ENCODE measurements at regions not wholly inside any gene's neighbourhood (a gene's known extent, or its start where the extent isn't known, plus 50 kb on each side); places are given as distances from the start of the nearest gene placed in this dataset.

- Mint-ChIP-seq H3K4me3 (no peak overlapping the region), H3K27ac (no peak overlapping the region), H3K36me3 (ENCODE audit: low read depth) (peaks cover 3% of the 10 kb centered on the region), H3K9me3 (peaks cover 25% of the 10 kb centered on the region), H3K27me3 (ENCODE audit: insufficient read depth) (peaks cover 2% of the 10 kb centered on the region), H3K4me1 (ENCODE audit: low read depth) (no peaks in the 10 kb centered on the region)
- DNase-seq (ENCODE audit: low spot score) = no peak
- intact Hi-C loops (cut with micrococcal nuclease) = no loop called here
Measured at GRCh38 chrX:42920752-42921151, 142.8 kb upstream of the PPP1R2C start.

DNA sequence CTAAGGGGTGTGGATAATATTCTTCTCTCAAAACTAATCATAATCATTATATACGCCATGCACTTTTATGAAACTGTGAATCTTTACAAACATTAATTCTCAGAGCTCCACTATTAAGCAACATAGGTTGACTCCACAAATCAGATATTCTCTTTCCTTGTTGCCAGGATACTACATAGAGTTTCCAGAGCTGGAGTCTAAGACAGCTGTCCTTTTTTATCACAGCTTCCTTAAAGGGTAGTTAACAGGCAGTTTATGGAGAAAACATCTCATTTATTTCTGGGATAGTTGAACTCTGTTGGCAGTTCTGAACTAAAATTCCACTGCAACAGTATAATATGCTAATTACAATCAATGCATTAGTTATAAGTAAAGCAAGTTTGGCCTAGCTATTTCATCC is 152.1 kb upstream of the PPP1R2C start:
- peaks cover 2% of the 10 kb centered on the region for H3K36me3 Mint-ChIP-seq (ENCODE audit: low read depth)
- peaks cover 18% of the 10 kb centered on the region for H3K4me1 Mint-ChIP-seq (ENCODE audit: low read depth)
- no peaks in the 10 kb centered on the region for H3K27me3 Mint-ChIP-seq (ENCODE audit: insufficient read depth)
- H3K9me3 Mint-ChIP-seq = no peaks in the 10 kb centered on the region
- intact Hi-C loops (cut with micrococcal nuclease) = no loop called here
- no peak overlapping the region for H3K27ac Mint-ChIP-seq
- no peak for DNase-seq (ENCODE audit: low spot score)
- H3K4me3 Mint-ChIP-seq = no peak overlapping the region

DNA sequence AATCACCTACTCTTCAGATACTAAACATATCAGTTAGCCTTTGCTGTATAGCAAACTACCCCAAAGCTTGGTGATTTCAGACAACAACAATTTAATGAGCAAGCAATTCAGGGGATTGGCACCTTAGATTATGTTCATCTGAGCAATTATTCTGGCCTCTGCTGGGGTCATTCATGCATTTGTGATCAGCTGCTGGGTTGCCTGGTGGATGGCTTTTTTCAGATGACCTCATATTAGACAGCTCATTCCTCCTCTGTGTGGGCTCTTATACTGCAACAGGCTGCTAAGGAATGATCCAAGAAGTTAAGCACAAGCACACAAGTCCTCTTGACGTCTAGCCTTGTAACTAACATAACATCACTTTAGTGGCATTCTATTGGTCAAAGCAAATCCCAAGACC is 153.0 kb upstream of the PPP1R2C start:
- no peaks in the 10 kb centered on the region for H3K9me3 Mint-ChIP-seq
- peaks cover 18% of the 10 kb centered on the region for H3K4me1 Mint-ChIP-seq (ENCODE audit: low read depth)
- intact Hi-C loops (cut with micrococcal nuclease) = no loop called here
- H3K27me3 Mint-ChIP-seq (ENCODE audit: insufficient read depth) = no peaks in the 10 kb centered on the region
- H3K27ac Mint-ChIP-seq = no peak overlapping the region
- no peak for DNase-seq (ENCODE audit: low spot score)
- peaks cover 2% of the 10 kb centered on the region for H3K36me3 Mint-ChIP-seq (ENCODE audit: low read depth)
- H3K4me3 Mint-ChIP-seq = no peak overlapping the region

DNA sequence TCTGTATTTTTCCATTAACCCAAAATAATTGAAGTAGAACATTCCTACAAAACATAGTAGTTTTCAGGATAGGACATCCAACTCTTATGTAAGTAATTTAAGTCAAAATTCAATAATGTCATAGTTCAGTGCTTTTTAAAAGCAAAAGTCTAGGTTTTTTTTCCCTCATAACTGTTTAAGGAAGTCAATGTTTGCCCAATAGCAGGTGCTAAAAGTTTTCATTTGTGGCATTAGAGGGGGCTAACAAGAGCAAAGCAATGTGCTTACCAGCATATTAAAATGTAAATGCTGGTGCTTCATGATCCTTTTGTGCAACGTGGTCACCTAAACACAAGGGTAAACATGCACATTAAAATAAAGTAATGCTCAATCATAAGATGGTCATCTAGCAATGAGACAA is 155.2 kb upstream of the PPP1R2C start:
- Mint-ChIP-seq H3K9me3 (no peaks in the 10 kb centered on the region), H3K36me3 (ENCODE audit: low read depth) (peaks cover 2% of the 10 kb centered on the region), H3K27ac (no peak overlapping the region), H3K27me3 (ENCODE audit: insufficient read depth) (no peaks in the 10 kb centered on the region), H3K4me3 (no peak overlapping the region), H3K4me1 (ENCODE audit: low read depth) (peaks cover 18% of the 10 kb centered on the region)
- intact Hi-C loops (cut with micrococcal nuclease) = no loop called here
- DNase-seq (ENCODE audit: low spot score) = no peak

DNA sequence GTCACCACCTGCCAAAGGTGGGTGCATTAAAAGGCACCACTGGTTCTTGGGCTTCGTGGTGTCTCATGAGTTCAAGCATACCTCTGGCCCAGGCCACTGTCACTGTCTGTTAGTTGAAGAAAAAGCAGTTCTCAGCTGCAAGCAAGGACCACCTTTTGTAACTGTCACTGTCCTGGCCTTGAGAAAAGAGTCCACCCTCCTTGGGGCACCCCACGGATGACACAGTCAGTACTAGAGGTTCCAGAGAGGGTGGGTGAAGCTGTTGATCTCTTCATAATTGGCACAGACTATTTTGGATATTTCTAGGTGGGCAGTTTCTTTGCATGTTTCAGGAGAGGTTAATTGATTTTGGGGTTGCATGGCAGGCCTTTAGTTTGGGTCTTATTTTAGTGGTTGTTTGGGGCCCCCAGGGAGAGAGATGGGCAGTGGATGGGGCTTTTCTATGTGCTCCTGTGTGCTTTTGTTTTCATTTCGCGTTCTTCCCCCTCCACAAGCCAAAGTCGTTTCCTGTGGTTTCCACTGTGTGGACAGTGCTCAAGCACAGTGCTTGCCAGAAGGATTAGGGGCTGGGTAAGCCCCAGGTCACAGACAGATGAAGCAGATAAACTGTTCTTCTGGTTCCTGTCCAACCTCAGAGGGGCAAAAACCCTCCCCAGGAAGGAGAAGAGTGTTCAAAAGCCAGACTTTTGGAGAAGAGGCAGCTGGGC is 156.2 kb upstream of the PPP1R2C start:
- Mint-ChIP-seq H3K27me3 (ENCODE audit: insufficient read depth) (no peaks in the 10 kb centered on the region), H3K27ac (peak overlapping the region; percentile 77), H3K9me3 (no peaks in the 10 kb centered on the region), H3K4me3 (peak overlapping the region; percentile 11), H3K36me3 (ENCODE audit: low read depth) (peaks cover 7% of the 10 kb centered on the region), H3K4me1 (ENCODE audit: low read depth) (peaks cover 18% of the 10 kb centered on the region)
- peak; percentile 22 for DNase-seq (ENCODE audit: low spot score)
- intact Hi-C loops (cut with micrococcal nuclease) = no loop called here

GRCh38 chrX:42941671-42942070 is 163.7 kb upstream of the PPP1R2C start:
- Mint-ChIP-seq H3K9me3 (peaks cover 3% of the 10 kb centered on the region), H3K4me1 (ENCODE audit: low read depth) (peaks cover 63% of the 10 kb centered on the region), H3K27ac (no peak overlapping the region), H3K27me3 (ENCODE audit: insufficient read depth) (no peaks in the 10 kb centered on the region), H3K4me3 (no peak overlapping the region), H3K36me3 (ENCODE audit: low read depth) (peaks cover 11% of the 10 kb centered on the region)
- intact Hi-C loops (cut with micrococcal nuclease) = loop anchor here (5.0 to 10.0 kb wide), 2 partner anchors 1019 to 1147 kb away; partner anchors contain the start of gene CASK
- DNase-seq (ENCODE audit: low spot score) = no peak

DNA sequence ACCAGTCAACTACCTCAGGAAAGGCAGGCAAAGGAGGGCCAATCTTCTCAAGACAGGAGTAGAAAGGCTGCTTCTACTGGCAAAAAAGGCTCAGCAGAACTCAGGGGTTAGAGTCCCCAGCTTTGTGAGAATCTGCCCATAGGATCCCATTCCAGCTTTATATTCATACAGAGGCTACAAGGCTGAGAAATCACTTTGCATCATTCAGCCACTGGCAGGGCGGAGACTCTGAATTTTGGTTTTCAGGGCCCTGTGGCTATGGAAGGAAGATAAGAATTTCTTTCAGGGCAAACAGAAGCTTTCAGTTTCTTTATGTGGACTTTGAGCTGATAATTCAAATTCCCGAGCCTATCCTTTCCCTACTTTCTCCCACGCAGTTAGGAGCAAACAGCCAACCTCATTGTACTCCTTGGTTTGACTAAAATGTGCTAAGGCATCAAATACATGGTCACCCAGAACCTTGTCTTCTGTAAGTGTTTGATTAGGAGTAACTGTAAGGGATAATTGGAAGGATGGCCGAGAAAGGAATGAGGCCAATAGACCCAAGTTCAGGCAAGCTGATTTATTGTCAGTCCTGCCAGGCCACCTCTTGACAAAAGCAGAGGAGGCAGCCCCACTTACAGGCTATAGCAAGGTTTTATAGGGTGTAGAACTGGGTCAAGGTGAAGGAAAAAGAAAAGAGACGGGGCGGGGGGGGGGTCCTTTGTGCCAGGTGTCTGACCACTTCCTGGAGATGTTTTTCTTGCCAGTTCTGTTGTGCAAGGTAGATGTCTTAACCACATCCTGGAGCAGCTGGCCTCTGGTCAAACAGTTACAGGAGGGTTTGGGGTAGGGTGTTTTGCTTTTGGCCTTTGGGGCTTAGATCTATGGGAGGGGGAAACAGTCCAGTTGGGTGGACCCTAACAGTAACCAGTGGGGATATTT is 165.3 kb upstream of the PPP1R2C start:
- Mint-ChIP-seq H3K27me3 (ENCODE audit: insufficient read depth) (no peaks in the 10 kb centered on the region), H3K36me3 (ENCODE audit: low read depth) (peaks cover 11% of the 10 kb centered on the region), H3K27ac (peak overlapping the region; percentile 85), H3K9me3 (peaks cover 3% of the 10 kb centered on the region), H3K4me3 (peak overlapping the region; percentile 27), H3K4me1 (ENCODE audit: low read depth) (peaks cover 79% of the 10 kb centered on the region)
- intact Hi-C loops (cut with micrococcal nuclease) = loop anchor here (5.0 to 10.0 kb wide), 2 partner anchors 1021 to 1149 kb away; partner anchors contain the start of gene CASK
- peak; percentile 12 for DNase-seq (ENCODE audit: low spot score)

DNA sequence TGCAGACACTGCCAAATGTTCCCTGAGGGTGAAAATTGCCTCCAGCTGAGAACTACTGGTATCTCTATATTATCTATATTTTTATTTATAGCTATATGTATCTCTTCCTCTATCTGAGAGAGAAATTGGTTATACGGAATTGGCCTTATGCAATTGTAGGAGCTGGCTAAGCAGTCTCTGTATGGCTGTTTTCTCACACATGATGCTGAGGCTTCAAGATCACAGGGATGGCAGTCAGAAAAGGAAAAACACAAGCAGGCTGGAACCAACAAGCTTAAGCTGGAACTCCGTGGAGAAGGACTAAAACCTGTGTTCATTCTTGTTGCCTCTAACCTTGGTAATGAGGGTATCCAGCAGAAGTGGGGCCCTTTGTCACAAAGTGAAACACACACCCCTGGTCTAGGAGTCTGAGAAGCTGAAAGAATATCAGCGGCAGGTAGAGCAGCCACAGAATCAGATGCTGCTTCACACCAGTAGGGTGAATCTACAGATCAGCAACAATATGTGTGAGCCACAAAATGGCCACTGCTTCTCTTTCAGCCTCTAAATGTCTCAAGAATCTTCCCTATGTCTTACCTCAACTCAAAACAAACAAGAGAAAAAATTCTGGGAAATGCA is 166.5 kb upstream of the PPP1R2C start:
- H3K4me3 Mint-ChIP-seq = peak overlapping the region; percentile 39
- peak overlapping the region; percentile 85 for H3K27ac Mint-ChIP-seq
- peaks cover 6% of the 10 kb centered on the region for H3K36me3 Mint-ChIP-seq (ENCODE audit: low read depth)
- intact Hi-C loops (cut with micrococcal nuclease) = loop anchor here (2.0 to 10.0 kb wide), 3 partner anchors 838 to 1150 kb away; partner anchors contain the start of gene CASK
- DNase-seq (ENCODE audit: low spot score) = no peak
- no peaks in the 10 kb centered on the region for H3K27me3 Mint-ChIP-seq (ENCODE audit: insufficient read depth)
- H3K9me3 Mint-ChIP-seq = peaks cover 3% of the 10 kb centered on the region
- H3K4me1 Mint-ChIP-seq (ENCODE audit: low read depth) = peaks cover 84% of the 10 kb centered on the region

DNA sequence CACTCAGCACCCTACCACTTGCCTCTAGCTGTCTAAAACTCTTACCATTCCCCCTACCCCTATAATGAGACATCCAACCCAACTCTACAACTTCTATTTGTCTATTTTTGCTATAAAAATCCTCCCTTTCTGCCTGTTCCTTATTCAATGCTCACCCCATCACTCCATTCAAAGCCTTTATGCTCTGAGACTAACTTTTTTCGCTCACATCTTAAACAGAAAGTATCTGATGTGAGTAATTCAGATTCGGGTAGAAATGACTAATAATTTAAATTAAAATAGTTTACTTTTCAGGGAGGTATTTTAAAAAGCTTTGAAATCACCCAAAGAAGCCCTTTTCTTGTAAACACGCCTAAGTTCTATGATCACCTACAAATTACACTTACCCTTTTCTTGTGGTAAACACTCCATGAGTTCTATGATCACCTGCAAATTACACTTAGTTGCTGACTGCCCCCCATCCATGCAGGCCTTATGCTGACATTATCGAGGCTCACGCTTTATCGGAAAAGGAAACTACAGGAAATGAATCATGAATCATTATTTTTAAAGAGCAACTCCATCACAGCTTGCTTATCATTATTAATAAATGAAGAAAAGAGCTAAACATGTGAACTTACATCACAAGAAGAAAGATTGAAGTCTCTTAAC is 168.7 kb upstream of the PPP1R2C start:
- Mint-ChIP-seq H3K4me3 (peak overlapping the region; percentile 52), H3K36me3 (ENCODE audit: low read depth) (no peaks in the 10 kb centered on the region), H3K9me3 (no peaks in the 10 kb centered on the region), H3K27ac (peak overlapping the region; percentile 85), H3K4me1 (ENCODE audit: low read depth) (peaks cover 71% of the 10 kb centered on the region), H3K27me3 (ENCODE audit: insufficient read depth) (no peaks in the 10 kb centered on the region)
- no peak for DNase-seq (ENCODE audit: low spot score)
- intact Hi-C loops (cut with micrococcal nuclease) = loop anchor here (10.0 kb wide), 1 partner anchor 1152 kb away; no protein-coding TSS in a partner anchor

- Mint-ChIP-seq H3K27me3 (ENCODE audit: insufficient read depth) (no peaks in the 10 kb centered on the region), H3K36me3 (ENCODE audit: low read depth) (no peaks in the 10 kb centered on the region), H3K4me1 (ENCODE audit: low read depth) (peaks cover 48% of the 10 kb centered on the region), H3K9me3 (no peaks in the 10 kb centered on the region), H3K27ac (peak overlapping the region; percentile 35), H3K4me3 (peak overlapping the region; percentile 8)
- intact Hi-C loops (cut with micrococcal nuclease) = loop anchor here (10.0 kb wide), 1 partner anchor 1154 kb away; no protein-coding TSS in a partner anchor
- no peak for DNase-seq (ENCODE audit: low spot score)
Measured at GRCh38 chrX:42948723-42949657, 171.0 kb upstream of the PPP1R2C start.

DNA sequence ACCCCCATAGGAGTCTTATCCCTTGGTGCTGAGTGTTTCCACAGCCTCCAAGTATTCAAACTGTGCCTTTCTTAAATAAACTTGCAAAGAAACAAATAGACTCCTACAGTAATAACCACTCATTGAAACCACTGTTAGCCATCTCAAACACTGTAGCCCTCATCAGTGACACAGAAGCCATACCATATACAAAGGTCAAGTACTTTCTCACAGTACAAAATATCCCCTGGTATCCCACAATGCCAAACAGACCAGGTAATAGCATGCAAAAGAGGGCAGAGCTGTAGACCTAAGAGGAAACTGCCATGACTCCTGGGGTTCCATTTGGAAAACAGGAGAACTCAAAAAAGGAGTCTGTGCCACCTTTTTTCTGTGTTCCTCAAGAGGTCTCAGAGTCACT is 173.8 kb upstream of the PPP1R2C start:
- intact Hi-C loops (cut with micrococcal nuclease) = no loop called here
- H3K9me3 Mint-ChIP-seq = no peaks in the 10 kb centered on the region
- H3K4me3 Mint-ChIP-seq = no peak overlapping the region
- H3K4me1 Mint-ChIP-seq (ENCODE audit: low read depth) = peaks cover 28% of the 10 kb centered on the region
- H3K36me3 Mint-ChIP-seq (ENCODE audit: low read depth) = no peaks in the 10 kb centered on the region
- no peak overlapping the region for H3K27ac Mint-ChIP-seq
- DNase-seq (ENCODE audit: low spot score) = no peak
- H3K27me3 Mint-ChIP-seq (ENCODE audit: insufficient read depth) = no peaks in the 10 kb centered on the region
